SK-N-SH (cell line): ENCODE measurements at regions not wholly inside any gene's neighbourhood (a gene's known extent, or its start where the extent isn't known, plus 50 kb on each side); places are given as distances from the start of the nearest gene placed in this dataset.

Source experiments
- CTCF ChIA-PET: fragments of 300-600, 350-600 bp; formaldehyde crosslinking; extraction: SDS; loops from one replicate; lab custom pipeline; 2021; lab: Yijun Ruan, JAX
- POLR2A ChIA-PET: fragments of 350-600 bp; sonication (Branson Sonifier 250); formaldehyde crosslinking; extraction: SDS; loops from one replicate; lab custom pipeline; 2020; ENCODE audit warnings: antibody characterized with exemption, inconsistent platforms; lab: Yijun Ruan, JAX
- DNase-seq: peaks from one replicate; pipeline ENCODE4 v3.0.0; 2012
- H2AFZ ChIP-seq: fragments of 200-600 bp; sonication (generic); 2 replicates; pipeline ENCODE4 v1.8.1; 2016; ENCODE audit warnings: antibody characterized with exemption, mild to moderate bottlenecking, low read depth
- H3F3A ChIP-seq: fragments of 200-600 bp; sonication (generic); replicated peaks from 2 replicates; pipeline ENCODE3; 2016; ENCODE audit warnings: antibody characterized with exemption, mild to moderate bottlenecking; ENCODE audit not compliant: insufficient read depth
- H3K27ac ChIP-seq, 2 experiments: fragments of 200-500 bp in 1 of 2; fragments of 200-600 bp in 1 of 2; sonication (Bioruptor generic) in 1 of 2; sonication (generic), shearing (Covaris generic) in 1 of 2; 2 replicates each; pipeline versions ENCODE4 v1.5.1 to v1.6.1; 2014 to 2016; ENCODE audit warnings: low read depth in 2 of 2, inconsistent platforms in 1 of 2, low read length in 1 of 2, mild to moderate bottlenecking in 1 of 2, mixed read lengths in 1 of 2
- H3K27me3 ChIP-seq: fragments of 200-600 bp; sonication (generic), shearing (Covaris generic); 2 replicates; pipeline ENCODE4 v1.6.1; 2016; ENCODE audit warnings: mixed run types; ENCODE audit not compliant: insufficient read depth
- H3K36me3 ChIP-seq, 2 experiments: fragments of 200-500 bp in 1 of 2; fragments of 200-600 bp in 1 of 2; sonication (Bioruptor generic) in 1 of 2; sonication (generic) in 1 of 2; replicated peaks in 1 of 2; 2 replicates each; pipeline versions ENCODE3 to v1.5.1; 2014 to 2016; ENCODE audit warnings: low read length in 1 of 2, mild to moderate bottlenecking in 1 of 2; ENCODE audit not compliant: insufficient read depth in 2 of 2, control insufficient read depth in 1 of 2
- H3K4me1 ChIP-seq, 2 experiments: fragments of 200-500 bp in 1 of 2; fragments of 200-600 bp in 1 of 2; sonication (Bioruptor generic) in 1 of 2; sonication (generic), shearing (Covaris generic) in 1 of 2; 2 replicates each; pipeline versions ENCODE4 v1.5.1 to v1.6.1; 2014 to 2016; ENCODE audit warnings: low read depth in 1 of 2, low read length in 1 of 2, mixed run types in 1 of 2; ENCODE audit not compliant: insufficient read depth in 2 of 2, control insufficient read depth in 1 of 2
- H3K4me2 ChIP-seq: fragments of 200-600 bp; sonication (generic), shearing (Covaris generic); 2 replicates; pipeline ENCODE4 v1.6.1; 2017; ENCODE audit warnings: mixed run types
- H3K4me3 ChIP-seq, 2 experiments: fragments of 200-500 bp in 1 of 2; fragments of 200-600 bp in 1 of 2; sonication (Bioruptor generic) in 1 of 2; sonication (generic), shearing (Covaris generic) in 1 of 2; 2 replicates each; pipeline versions ENCODE4 v1.5.1 to v1.8.1; 2014 to 2016; ENCODE audit warnings: low read depth in 2 of 2, inconsistent platforms in 1 of 2, low read length in 1 of 2, mild to moderate bottlenecking in 1 of 2, mixed read lengths in 1 of 2, moderate library complexity in 1 of 2
- H3K79me2 ChIP-seq: fragments of 200-600 bp; sonication (generic); 2 replicates; pipeline ENCODE4 v1.8.1; 2017; ENCODE audit warnings: mild to moderate bottlenecking; ENCODE audit not compliant: insufficient read depth
- H3K9ac ChIP-seq: fragments of 200-600 bp; sonication (generic); 2 replicates; pipeline ENCODE4 v1.6.1; 2017; ENCODE audit warnings: mixed run types
- H3K9me2 ChIP-seq: fragments of 200-600 bp; sonication (generic); 2 replicates; pipeline ENCODE4 v1.6.1; 2017; ENCODE audit warnings: mixed run types
- H3K9me3 ChIP-seq: fragments of 200-600 bp; sonication (generic); 2 replicates; pipeline ENCODE4 v1.6.1; 2017; ENCODE audit warnings: mixed run types, mild to moderate bottlenecking, moderate library complexity
- H4K20me1 ChIP-seq: fragments of 200-600 bp; sonication (generic); 2 replicates; pipeline ENCODE4 v1.6.1; 2017; ENCODE audit warnings: mild to moderate bottlenecking, mixed run types; ENCODE audit not compliant: insufficient read depth
- CHD2 ChIP-seq: fragments of 150-350 bp; IDR thresholded peaks from 2 replicates; pipeline ENCODE4 v1.6.1; 2018; ENCODE audit warnings: low read length; ENCODE audit not compliant: partially characterized antibody
- ELF1 ChIP-seq: IDR thresholded peaks from 2 replicates; pipeline ENCODE4 v1.4.0; 2012
- EP300 ChIP-seq, 2 experiments: IDR thresholded peaks; 2 replicates each; pipeline versions ENCODE4 v1.4.0 to v1.6.1; 2012; ENCODE audit warnings: borderline replicate concordance in 1 of 2, low read depth in 1 of 2, low read length in 1 of 2
- GABPA ChIP-seq: IDR thresholded peaks from 2 replicates; pipeline ENCODE4 v1.4.0; 2012; ENCODE audit warnings: low read depth, mild to moderate bottlenecking
- GATA2 ChIP-seq: sonication (generic); formaldehyde crosslinking; IDR thresholded peaks from 2 replicates; pipeline ENCODE4 v1.5.0; 2020; ENCODE audit warnings: mild to moderate bottlenecking, missing genetic modification reagents
- MEF2A ChIP-seq: IDR thresholded peaks from 2 replicates; pipeline ENCODE4 v1.4.0; 2012; ENCODE audit warnings: low read depth, borderline replicate concordance
- NFIC ChIP-seq: IDR thresholded peaks from 2 replicates; pipeline ENCODE4 v1.4.0; 2012; ENCODE audit warnings: borderline replicate concordance
- SIN3A ChIP-seq: IDR thresholded peaks from 2 replicates; pipeline ENCODE4 v1.6.1; 2012; ENCODE audit warnings: low read depth, mild to moderate bottlenecking, low read length, moderate library complexity, borderline replicate concordance
- TCF12 ChIP-seq: IDR thresholded peaks from 2 replicates; pipeline ENCODE4 v1.4.0; 2012
- TEAD4 ChIP-seq: IDR thresholded peaks from 2 replicates; pipeline ENCODE4 v1.4.0; 2012; ENCODE audit warnings: mild to moderate bottlenecking, borderline replicate concordance; ENCODE audit not compliant: insufficient read depth
- WGBS: methylation state at CpG from one replicate; pipeline ENCODE4 v1.1.6; 2017; ENCODE audit warnings: low lambda C conversion rate; 5-methylcytosine and 5-hydroxymethylcytosine counted together
- TF ChIP-seq, protein P1 (sequence below): IDR thresholded peaks from 2 replicates; pipeline ENCODE4; 2012
- TF ChIP-seq, protein P2 (sequence below): fragments of 150-350 bp; IDR thresholded peaks from 2 replicates; pipeline ENCODE4 v1.6.1; 2017; ENCODE audit warnings: antibody characterized with exemption, low read length, low read depth, borderline replicate concordance
- TF ChIP-seq, protein P3 (sequence below): IDR thresholded peaks from 2 replicates; pipeline ENCODE4 v1.4.0; 2012; ENCODE audit warnings: low read depth, borderline replicate concordance

DNA sequence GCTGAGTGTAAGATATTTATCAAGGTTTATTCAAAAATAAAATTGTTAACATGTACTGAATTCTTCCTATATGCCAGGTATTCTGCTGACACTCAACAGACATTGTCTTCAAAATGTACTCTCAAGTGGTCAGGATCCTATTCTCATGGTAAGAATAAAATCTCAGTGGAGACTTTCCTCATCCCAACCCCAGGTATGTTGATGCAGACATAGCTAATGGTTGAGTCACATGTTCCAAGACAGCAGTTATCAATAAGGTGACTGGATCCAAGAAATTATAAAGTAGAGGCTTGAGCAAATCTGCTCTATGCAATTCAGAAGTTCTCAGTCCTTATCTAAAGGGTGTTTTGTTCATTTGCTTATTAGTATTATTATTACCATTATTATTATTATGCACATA, 115.2 kb upstream of the GABRA2 start:
- no peak overlapping the region for H3K9ac ChIP-seq
- POLR2A ChIA-PET: no interaction called here
- H4K20me1 ChIP-seq: no peaks in the 10 kb centered on the region
- no peaks in the 10 kb centered on the region for H3F3A ChIP-seq
- no peak for DNase-seq
- no peaks in the 10 kb centered on the region for H3K4me1 ChIP-seq
- H3K27me3 ChIP-seq: no peaks in the 10 kb centered on the region
- H3K9me3 ChIP-seq: no peaks in the 10 kb centered on the region
- H3K4me2 ChIP-seq: no peak overlapping the region
- no peaks in the 10 kb centered on the region for H3K79me2 ChIP-seq
- H3K4me3 ChIP-seq: no peak overlapping the region
- CTCF ChIA-PET: no interaction called here
- TF ChIP-seq, protein P1, sequence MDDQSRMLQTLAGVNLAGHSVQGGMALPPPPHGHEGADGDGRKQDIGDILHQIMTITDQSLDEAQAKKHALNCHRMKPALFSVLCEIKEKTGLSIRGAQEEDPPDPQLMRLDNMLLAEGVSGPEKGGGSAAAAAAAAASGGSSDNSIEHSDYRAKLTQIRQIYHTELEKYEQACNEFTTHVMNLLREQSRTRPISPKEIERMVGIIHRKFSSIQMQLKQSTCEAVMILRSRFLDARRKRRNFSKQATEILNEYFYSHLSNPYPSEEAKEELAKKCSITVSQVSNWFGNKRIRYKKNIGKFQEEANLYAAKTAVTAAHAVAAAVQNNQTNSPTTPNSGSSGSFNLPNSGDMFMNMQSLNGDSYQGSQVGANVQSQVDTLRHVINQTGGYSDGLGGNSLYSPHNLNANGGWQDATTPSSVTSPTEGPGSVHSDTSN: no peak
- TF ChIP-seq GATA2 (CRISPR knock-in tag) (no peak), ELF1 (no peak), EP300 (IDR thresholded peaks at IDR 0.05; ENCODE audit: borderline replicate concordance in 1 of 2, low read depth in 1 of 2, low read length in 1 of 2) (no peak), GABPA (no peak), NFIC (no peak), MEF2A (no peak), TEAD4 (no peak), TCF12 (no peak), SIN3A (no peak)
- TF ChIP-seq, protein P2, sequence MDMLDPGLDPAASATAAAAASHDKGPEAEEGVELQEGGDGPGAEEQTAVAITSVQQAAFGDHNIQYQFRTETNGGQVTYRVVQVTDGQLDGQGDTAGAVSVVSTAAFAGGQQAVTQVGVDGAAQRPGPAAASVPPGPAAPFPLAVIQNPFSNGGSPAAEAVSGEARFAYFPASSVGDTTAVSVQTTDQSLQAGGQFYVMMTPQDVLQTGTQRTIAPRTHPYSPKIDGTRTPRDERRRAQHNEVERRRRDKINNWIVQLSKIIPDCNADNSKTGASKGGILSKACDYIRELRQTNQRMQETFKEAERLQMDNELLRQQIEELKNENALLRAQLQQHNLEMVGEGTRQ: no peak
- TF ChIP-seq, protein P3, sequence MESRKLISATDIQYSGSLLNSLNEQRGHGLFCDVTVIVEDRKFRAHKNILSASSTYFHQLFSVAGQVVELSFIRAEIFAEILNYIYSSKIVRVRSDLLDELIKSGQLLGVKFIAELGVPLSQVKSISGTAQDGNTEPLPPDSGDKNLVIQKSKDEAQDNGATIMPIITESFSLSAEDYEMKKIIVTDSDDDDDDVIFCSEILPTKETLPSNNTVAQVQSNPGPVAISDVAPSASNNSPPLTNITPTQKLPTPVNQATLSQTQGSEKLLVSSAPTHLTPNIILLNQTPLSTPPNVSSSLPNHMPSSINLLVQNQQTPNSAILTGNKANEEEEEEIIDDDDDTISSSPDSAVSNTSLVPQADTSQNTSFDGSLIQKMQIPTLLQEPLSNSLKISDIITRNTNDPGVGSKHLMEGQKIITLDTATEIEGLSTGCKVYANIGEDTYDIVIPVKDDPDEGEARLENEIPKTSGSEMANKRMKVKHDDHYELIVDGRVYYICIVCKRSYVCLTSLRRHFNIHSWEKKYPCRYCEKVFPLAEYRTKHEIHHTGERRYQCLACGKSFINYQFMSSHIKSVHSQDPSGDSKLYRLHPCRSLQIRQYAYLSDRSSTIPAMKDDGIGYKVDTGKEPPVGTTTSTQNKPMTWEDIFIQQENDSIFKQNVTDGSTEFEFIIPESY: no peak
- no peaks in the 10 kb centered on the region for H3K9me2 ChIP-seq
- no peak overlapping the region for H3K27ac ChIP-seq
- no peaks in the 10 kb centered on the region for H3K36me3 ChIP-seq
- H2AFZ ChIP-seq: no peak overlapping the region

DNA sequence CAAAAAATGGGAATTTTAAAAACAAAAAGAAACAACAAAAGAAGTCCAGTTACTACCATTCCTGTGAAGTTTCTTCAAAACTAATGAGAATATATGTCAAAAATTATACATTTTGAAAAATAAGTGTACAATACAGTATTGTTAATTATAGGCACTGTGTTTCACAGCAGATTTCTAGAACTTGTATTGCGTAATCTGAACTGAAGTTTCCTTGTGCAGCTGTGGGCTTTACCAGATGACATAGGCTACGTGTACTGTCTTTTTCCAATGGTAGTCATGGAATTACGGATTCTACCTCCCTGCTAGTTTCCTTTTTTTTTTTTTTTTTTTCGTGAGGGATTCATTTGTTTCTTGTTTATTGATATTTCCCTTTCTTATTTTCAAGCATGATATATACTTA, 113.8 kb upstream of the GABRA2 start:
- H3K9me2 ChIP-seq: no peaks in the 10 kb centered on the region
- ChIA-PET POLR2A (no interaction called here), CTCF (no interaction called here)
- H3K36me3 ChIP-seq: no peaks in the 10 kb centered on the region
- H3K27me3 ChIP-seq: no peaks in the 10 kb centered on the region
- H3K4me2 ChIP-seq: no peak overlapping the region
- no peaks in the 10 kb centered on the region for H4K20me1 ChIP-seq
- no peaks in the 10 kb centered on the region for H3F3A ChIP-seq
- no peaks in the 10 kb centered on the region for H3K4me1 ChIP-seq
- no peak overlapping the region for H3K9ac ChIP-seq
- 11% methylated on average over 4 of the region's 4 CpGs for WGBS
- H3K79me2 ChIP-seq: no peaks in the 10 kb centered on the region
- no peak overlapping the region for H3K27ac ChIP-seq
- DNase-seq: no peak
- H2AFZ ChIP-seq: no peak overlapping the region
- TF ChIP-seq CHD2: no peak
- H3K4me3 ChIP-seq: no peak overlapping the region
- H3K9me3 ChIP-seq: no peaks in the 10 kb centered on the region
